Sigmoid colon (tissue), 4 donors: ENCODE measurements at regions not wholly inside any gene's neighbourhood (a gene's known extent, or its start where the extent isn't known, plus 50 kb on each side); places are given as distances from the start of the nearest gene placed in this dataset.

Experiments
- CTCF ChIP-seq, 4 experiments: fragments of 450-650 bp in 3 of 4; fragments of 200-600 bp in 1 of 4; IDR thresholded peaks; one replicate each; pipeline ENCODE4 v1.5.1; 2016 to 2019; ENCODE audit warnings: antibody characterized with exemption in 4 of 4, mild to moderate bottlenecking in 3 of 4, moderate library complexity in 2 of 4
- POLR2A ChIP-seq, 2 donors: fragments of 450-650 bp; IDR thresholded peaks; one replicate each; pipeline ENCODE4 v1.6.1; 2016; ENCODE audit warnings: antibody characterized with exemption in 2 of 2, mild to moderate bottlenecking in 2 of 2, moderate library complexity in 2 of 2
- POLR2AphosphoS5 ChIP-seq, 4 donors: sonication (generic); formaldehyde crosslinking; IDR thresholded peaks; one replicate each; pipeline ENCODE4 v1.6.1; 2017; ENCODE audit warnings: antibody characterized with exemption in 4 of 4

GRCh38 chr1:184241446-184241845 lies 145.4 kb upstream of the C1orf21 start:
- no peak for TF ChIP-seq CTCF (IDR thresholded peaks at IDR 0.05)
- no peak for TF ChIP-seq POLR2A (IDR thresholded peaks at IDR 0.05)
- no peak for TF ChIP-seq POLR2AphosphoS5 (IDR thresholded peaks at IDR 0.05)
